GM12891 (cell line): ENCODE measurements at regions not wholly inside any gene's neighbourhood (a gene's known extent, or its start where the extent isn't known, plus 50 kb on each side); places are given as distances from the start of the nearest gene placed in this dataset.

Experiments used
- POLR2A ChIP-seq: IDR thresholded peaks from 2 replicates; pipeline ENCODE4 v1.6.1; 2011; ENCODE audit warnings: low read depth, low read length, control low read depth
- POLR2AphosphoS5 ChIP-seq: IDR thresholded peaks from 2 replicates; pipeline ENCODE4 v1.6.1; 2011; ENCODE audit warnings: low read depth, low read length, control low read depth
- POU2F2 ChIP-seq: IDR thresholded peaks from 2 replicates; pipeline ENCODE4 v1.6.1; 2011; ENCODE audit warnings: low read depth, mild to moderate bottlenecking, control low read depth, low read length, moderate library complexity
- SPI1 ChIP-seq: IDR thresholded peaks from 2 replicates; pipeline ENCODE4 v1.6.1; 2011; ENCODE audit warnings: low read depth, low read length, control low read depth
- TAF1 ChIP-seq: IDR thresholded peaks from 2 replicates; pipeline ENCODE4 v1.6.1; 2011; ENCODE audit warnings: low read depth, low read length, control low read depth

DNA sequence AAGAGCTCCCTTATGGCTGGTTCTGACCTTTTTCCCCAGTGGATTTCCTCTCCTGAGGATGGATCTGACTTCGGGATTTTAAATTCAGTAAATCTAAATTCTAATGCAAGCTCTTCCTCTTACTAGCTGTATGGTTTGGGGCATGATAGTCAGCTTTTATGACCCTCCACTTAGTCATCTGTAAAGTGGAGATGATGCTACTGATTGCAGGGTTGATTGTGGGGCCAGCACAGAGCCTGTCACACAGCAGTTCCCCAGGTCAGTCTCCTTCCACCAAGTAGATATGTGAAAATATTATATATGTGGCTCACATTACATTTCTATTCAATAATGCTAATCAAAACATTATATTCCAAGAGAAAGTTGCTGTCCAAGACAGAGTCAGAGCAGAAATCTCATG is 141.3 kb upstream of the UBE2E1 start:
- TF ChIP-seq POLR2A (no peak), TAF1 (no peak), POLR2AphosphoS5 (no peak), POU2F2 (no peak), SPI1 (no peak)
